ENCODE measurements at regions not wholly inside any gene's neighbourhood (a gene's known extent, or its start where the extent isn't known, plus 50 kb on each side); places are given as distances from the start of the nearest gene placed in this dataset.

DNA sequence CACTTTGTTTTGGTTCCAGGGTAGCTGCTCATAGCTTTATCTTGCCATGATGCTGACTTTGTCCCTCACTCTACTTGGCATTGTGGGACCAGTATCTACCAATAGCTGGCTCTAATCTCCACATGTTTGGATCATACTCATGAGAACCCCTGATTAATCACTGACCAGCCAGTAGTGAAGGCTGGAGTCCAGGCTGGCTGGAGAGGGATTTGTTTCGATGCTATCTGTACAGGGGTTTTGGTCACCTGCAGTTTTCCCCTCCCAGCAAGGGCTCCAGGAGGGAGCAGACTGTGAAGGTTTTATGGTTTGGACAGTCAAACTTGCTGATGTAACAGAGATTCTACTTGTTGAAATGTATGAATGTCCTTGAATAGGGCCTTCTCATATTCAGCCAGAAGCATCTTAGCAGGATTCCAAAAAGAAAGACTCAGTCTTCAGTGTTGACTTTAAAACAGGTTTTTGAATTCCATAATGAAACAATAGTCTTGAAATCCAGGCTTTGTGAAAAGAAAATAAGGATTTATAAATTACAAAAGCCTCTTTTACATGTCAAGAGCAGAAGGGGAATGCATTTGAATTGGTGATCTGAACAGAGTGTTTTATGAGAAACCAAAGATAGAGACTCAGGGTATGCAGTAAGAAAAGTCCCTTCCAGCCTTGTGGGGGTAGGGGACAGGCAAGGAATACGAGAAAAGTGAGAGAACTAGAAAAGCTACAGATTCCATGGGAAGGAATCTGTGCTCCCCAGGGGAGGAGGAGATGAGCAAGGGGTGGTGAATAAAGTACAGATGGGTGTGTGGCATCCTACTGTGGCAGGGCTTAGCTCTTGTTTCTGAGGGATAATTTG is 103.1 kb upstream of the SHISA3 start:
- no peaks in the 10 kb centered on the region for H3K36me3 ChIP-seq (ENCODE audit: insufficient read depth in 1 of 2, low read depth in 1 of 2)
- no peaks in the 10 kb centered on the region for H3K27me3 ChIP-seq (ENCODE audit: insufficient read depth in 3 of 3, low read length in 2 of 3)
- TF ChIP-seq, protein P1, sequence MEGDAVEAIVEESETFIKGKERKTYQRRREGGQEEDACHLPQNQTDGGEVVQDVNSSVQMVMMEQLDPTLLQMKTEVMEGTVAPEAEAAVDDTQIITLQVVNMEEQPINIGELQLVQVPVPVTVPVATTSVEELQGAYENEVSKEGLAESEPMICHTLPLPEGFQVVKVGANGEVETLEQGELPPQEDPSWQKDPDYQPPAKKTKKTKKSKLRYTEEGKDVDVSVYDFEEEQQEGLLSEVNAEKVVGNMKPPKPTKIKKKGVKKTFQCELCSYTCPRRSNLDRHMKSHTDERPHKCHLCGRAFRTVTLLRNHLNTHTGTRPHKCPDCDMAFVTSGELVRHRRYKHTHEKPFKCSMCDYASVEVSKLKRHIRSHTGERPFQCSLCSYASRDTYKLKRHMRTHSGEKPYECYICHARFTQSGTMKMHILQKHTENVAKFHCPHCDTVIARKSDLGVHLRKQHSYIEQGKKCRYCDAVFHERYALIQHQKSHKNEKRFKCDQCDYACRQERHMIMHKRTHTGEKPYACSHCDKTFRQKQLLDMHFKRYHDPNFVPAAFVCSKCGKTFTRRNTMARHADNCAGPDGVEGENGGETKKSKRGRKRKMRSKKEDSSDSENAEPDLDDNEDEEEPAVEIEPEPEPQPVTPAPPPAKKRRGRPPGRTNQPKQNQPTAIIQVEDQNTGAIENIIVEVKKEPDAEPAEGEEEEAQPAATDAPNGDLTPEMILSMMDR (IDR thresholded peaks at IDR 0.05) = no peak
- DNase-seq (no peak), ATAC-seq (no peak)
- H3K27ac ChIP-seq = no peak overlapping the region
- WGBS, 3 donors = 34 to 55% (median 41%) methylated on average over 2 of the region's 2 CpGs
- H3K4me1 ChIP-seq = no peaks in the 10 kb centered on the region
- H3K9me3 ChIP-seq = no peaks in the 10 kb centered on the region
- H3K4me3 ChIP-seq = no peak overlapping the region
- intact Hi-C loops (cut with DNase I) = no loop called here

DNA sequence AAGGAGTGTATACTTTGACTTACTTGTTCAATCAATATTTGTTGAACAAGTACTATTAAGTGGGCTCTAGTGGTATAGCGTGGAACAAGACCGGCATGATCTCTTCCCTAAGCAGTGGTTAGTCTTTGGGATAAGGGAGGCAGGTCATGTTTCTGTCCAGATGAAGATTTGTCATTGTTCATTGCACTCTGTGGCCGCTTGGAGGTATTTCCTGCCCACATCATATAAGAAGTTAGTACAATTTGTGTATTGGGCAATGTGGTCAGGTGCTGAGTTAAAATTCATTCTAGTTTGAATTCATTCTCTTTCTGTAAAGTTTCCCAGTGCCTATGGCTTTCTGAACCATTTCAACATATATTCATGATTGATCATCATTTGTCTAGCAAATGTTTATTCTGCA is 101.1 kb upstream of the SHISA3 start:
- Histone ChIP-seq H3K36me3 (ENCODE audit: insufficient read depth in 1 of 2, low read depth in 1 of 2) (no peaks in the 10 kb centered on the region), H3K4me1 (no peaks in the 10 kb centered on the region), H3K9me3 (no peaks in the 10 kb centered on the region), H3K27ac (no peak overlapping the region), H3K27me3 (ENCODE audit: insufficient read depth in 3 of 3, low read length in 2 of 3) (no peaks in the 10 kb centered on the region), H3K4me3 (no peak overlapping the region)
- 67 to 78% (median 70%) methylated on average over 3 of the region's 3 CpGs for WGBS, 3 donors
- ATAC-seq (no peak), DNase-seq (no peak)
- TF ChIP-seq, protein P1 (IDR thresholded peaks at IDR 0.05) = no peak
- intact Hi-C loops (cut with DNase I) = no loop called here

DNA sequence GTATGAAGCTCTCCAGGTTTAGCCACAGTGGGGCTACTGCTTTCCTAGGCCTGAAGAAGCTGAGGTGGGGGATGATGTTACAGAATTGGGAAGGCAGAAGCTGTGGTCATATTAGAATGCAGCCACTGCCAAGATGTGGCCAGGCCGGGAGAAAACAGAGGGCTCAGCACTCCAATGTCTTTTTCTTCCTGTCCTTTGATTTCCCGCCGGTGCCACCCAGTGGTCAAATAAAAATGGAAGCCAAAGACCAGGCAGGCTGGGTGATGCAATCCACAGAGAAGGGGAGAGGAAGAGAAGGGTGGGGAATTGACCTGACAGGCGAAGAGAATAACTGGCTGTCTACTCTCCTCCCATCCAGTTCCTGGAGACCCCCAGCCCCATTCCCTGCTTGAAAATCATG is 94.9 kb upstream of the SHISA3 start:
- 20 to 24% (median 22%) methylated on average over 4 of the region's 4 CpGs for WGBS, 3 donors
- intact Hi-C loops (cut with DNase I) = no loop called here
- H3K4me1 ChIP-seq = no peaks in the 10 kb centered on the region

DNA sequence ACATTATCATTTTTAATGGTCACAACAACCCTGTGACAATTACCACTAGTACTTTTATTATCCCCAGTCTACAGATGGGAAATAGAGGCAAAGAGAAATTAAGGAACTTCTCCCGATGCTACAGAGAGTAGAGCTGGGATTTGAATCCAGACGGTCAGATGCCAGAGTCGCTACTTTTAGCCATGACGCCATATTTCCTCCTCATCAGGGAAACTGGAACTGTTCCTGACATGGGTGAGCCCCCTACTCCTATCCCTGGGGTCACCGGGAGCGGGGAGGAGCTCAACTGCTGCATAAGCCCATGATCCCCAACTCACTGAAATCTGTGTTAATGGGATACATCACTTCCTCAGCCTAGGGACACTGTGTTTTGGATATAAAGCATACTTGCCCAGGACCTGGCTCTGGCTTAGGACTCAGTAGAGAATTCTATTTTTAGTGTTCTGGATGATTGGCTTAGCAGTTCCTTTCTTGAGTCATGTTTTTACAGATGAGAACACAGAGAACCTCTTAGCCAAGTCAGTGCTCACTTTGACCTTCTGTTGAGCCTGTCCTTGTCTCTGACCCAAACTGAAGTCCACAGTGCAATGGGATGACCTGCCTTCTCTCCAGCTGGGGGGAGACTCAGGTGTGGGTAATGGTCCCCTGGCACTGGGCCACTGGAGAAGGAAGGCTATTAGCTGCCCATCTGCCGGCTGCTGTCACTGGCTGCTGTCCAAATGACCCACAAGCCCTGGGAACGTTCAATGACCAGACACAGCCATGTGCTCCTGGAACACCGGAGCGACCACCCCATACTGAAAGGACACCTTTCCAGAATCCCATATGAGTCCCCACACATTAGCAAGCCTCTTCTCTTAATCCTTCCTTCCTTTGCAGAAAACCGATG is 90.8 kb upstream of the SHISA3 start:
- peak; percentile 48 to 94 (median 77) for ATAC-seq
- H3K27ac ChIP-seq = no peak overlapping the region
- intact Hi-C loops (cut with DNase I) = no loop called here
- H3K27me3 ChIP-seq (ENCODE audit: insufficient read depth in 3 of 3, low read length in 2 of 3) = peaks cover 0 to 6% (median 0%) of the 10 kb centered on the region in 3 donors
- WGBS, 3 donors = 46 to 66% (median 52%) methylated on average over 11 of the region's 11 CpGs
- no peaks in the 10 kb centered on the region for H3K9me3 ChIP-seq
- no peak overlapping the region for H3K4me3 ChIP-seq
- H3K4me1 ChIP-seq = no peaks in the 10 kb centered on the region
- DNase-seq = peak; percentile 30 to 66
- no peaks in the 10 kb centered on the region for H3K36me3 ChIP-seq (ENCODE audit: insufficient read depth in 1 of 2, low read depth in 1 of 2)
- TF ChIP-seq, protein P1 (IDR thresholded peaks at IDR 0.05) = no peak

More for the DNA sequence above, 94.9 kb upstream of the SHISA3 start:
- H3K9me3 ChIP-seq = no peaks in the 10 kb centered on the region
- H3K36me3 ChIP-seq (ENCODE audit: insufficient read depth in 1 of 2, low read depth in 1 of 2) = no peaks in the 10 kb centered on the region
- H3K27ac ChIP-seq = no peak overlapping the region
- TF ChIP-seq, protein P1 (IDR thresholded peaks at IDR 0.05) = no peak
- H3K4me3 ChIP-seq = no peak overlapping the region
- peaks cover 0 to 6% (median 0%) of the 10 kb centered on the region in 3 donors for H3K27me3 ChIP-seq (ENCODE audit: insufficient read depth in 3 of 3, low read length in 2 of 3)
- no peak for ATAC-seq
- no peak for DNase-seq

All from psoas muscle (tissue), 7 donors.